GM12878 (cell line): ENCODE measurements at regions not wholly inside any gene's neighbourhood (a gene's known extent, or its start where the extent isn't known, plus 50 kb on each side); places are given as distances from the start of the nearest gene placed in this dataset.

Source experiments
- ATAC-seq: fragments of 200-7000 bp; cut with Tn5 transposase; 3 replicates; pipeline ENCODE4 v1.9.1; 2020; ENCODE audit warnings: mild to moderate bottlenecking, moderate library complexity
- BruUV-seq: library from RNA; stranded (reverse); fragments of 400-500 nt; replicated peaks from 2 replicates; lab custom pipeline; 2021; lab: Mats Ljungman, UMichigan
- CTCF ChIA-PET: fragments of 300-600 bp; sonication (Branson Sonifier 250); formaldehyde crosslinking; extraction: SDS; loops from one replicate; lab custom pipeline; 2021; ENCODE audit warnings: inconsistent platforms; lab: Yijun Ruan, JAX
- POLR2A ChIA-PET: fragments of 350-600 bp; formaldehyde crosslinking; extraction: SDS; loops from one replicate; lab custom pipeline; 2021; ENCODE audit warnings: inconsistent platforms; lab: Charles Lee
- RAD21 ChIA-PET: fragments of 300-600 bp; sonication (Branson Sonifier 250); formaldehyde crosslinking; loops from one replicate; lab custom pipeline; 2023; ENCODE audit warnings: antibody characterized with exemption; ENCODE audit not compliant: unreplicated experiment; lab: Charles Lee
- SMC1A ChIA-PET: fragments of 300-600 bp; sonication (Branson Sonifier 250); formaldehyde crosslinking; loops from one replicate; lab custom pipeline; 2023; ENCODE audit not compliant: unreplicated experiment, uncharacterized antibody; lab: Charles Lee
- DNase-seq: peaks from one replicate; pipeline ENCODE4 v3.0.0-alpha.2; 2011; ENCODE audit warnings: low read depth, low spot score
- FAIRE-seq: peaks from 3 replicates; lab custom pipeline; 2011; peaks lifted over from hg19 to GRCh38; lab: Jason Lieb, UNC
- H2AFZ ChIP-seq: 2 replicates; pipeline ENCODE4 v1.6.0; 2011; ENCODE audit warnings: low read depth, low read length, control low read depth; ENCODE audit not compliant: control insufficient read depth
- H3K27ac ChIP-seq: 2 replicates; pipeline ENCODE4 v1.5.1; 2011; ENCODE audit warnings: control low read depth; ENCODE audit not compliant: control insufficient read depth, insufficient read depth
- H3K27me3 ChIP-seq, 2 experiments: replicated peaks in 1 of 2; 2 replicates each; pipeline versions ENCODE4 v1.6.0 to v1.6.1; 2011; ENCODE audit warnings: low read length in 1 of 2; ENCODE audit not compliant: control insufficient read depth in 2 of 2, insufficient read depth in 2 of 2
- H3K36me3 ChIP-seq, 2 experiments: 2 replicates each; pipeline ENCODE4 v1.5.1; 2011; ENCODE audit warnings: low read length in 1 of 2; ENCODE audit not compliant: control insufficient read depth in 2 of 2, insufficient read depth in 2 of 2
- H3K4me1 ChIP-seq: 2 replicates; pipeline ENCODE4 v1.6.1; 2011; ENCODE audit warnings: mild to moderate bottlenecking, low read length, moderate library complexity, mixed read lengths; ENCODE audit not compliant: control insufficient read depth, insufficient read depth
- H3K4me2 ChIP-seq: 2 replicates; pipeline ENCODE4 v1.6.0; 2011; ENCODE audit warnings: control low read depth; ENCODE audit not compliant: control insufficient read depth, insufficient read depth
- H3K4me3 ChIP-seq: fragments of 200-600 bp; sonication (generic); 2 replicates; pipeline ENCODE4 v1.5.1; 2016
- H3K79me2 ChIP-seq: 2 replicates; pipeline ENCODE4 v1.6.0; 2011; ENCODE audit warnings: low read length; ENCODE audit not compliant: control insufficient read depth, insufficient read depth
- H3K9ac ChIP-seq: 2 replicates; pipeline ENCODE4 v1.8.0; 2011; ENCODE audit warnings: low read length, control low read depth, mixed read lengths; ENCODE audit not compliant: control insufficient read depth, insufficient read depth
- H3K9me3 ChIP-seq: replicated peaks from 3 replicates; pipeline ENCODE4 v1.5.1; 2011; ENCODE audit warnings: mild to moderate bottlenecking, low read length; ENCODE audit not compliant: control insufficient read depth, insufficient read depth
- H4K20me1 ChIP-seq: 2 replicates; pipeline ENCODE4 v1.6.0; 2011; ENCODE audit not compliant: control insufficient read depth, insufficient read depth
- ATF3 ChIP-seq: IDR thresholded peaks from 2 replicates; pipeline ENCODE4 v1.6.1; 2011; ENCODE audit warnings: low read depth, mild to moderate bottlenecking, low read length, moderate library complexity, borderline replicate concordance; ENCODE audit errors: extremely low read depth
- CHD2 ChIP-seq: IDR thresholded peaks from 2 replicates; pipeline ENCODE4 v1.6.1; 2011; ENCODE audit warnings: low read depth, low read length, improper control_type of control experiment, borderline replicate concordance
- GATAD2B ChIP-seq: fragments of 450-650 bp; conservative IDR thresholded peaks from 2 replicates; pipeline ENCODE4 v1.6.1; 2017; ENCODE audit warnings: low read depth, mild to moderate bottlenecking, moderate library complexity
- HCFC1 ChIP-seq: fragments of 150-350 bp; IDR thresholded peaks from 2 replicates; pipeline ENCODE4 v1.6.1; 2014; ENCODE audit warnings: low read length
- MTA2 ChIP-seq: fragments of 450-650 bp; IDR thresholded peaks from 2 replicates; pipeline ENCODE4 v1.6.1; 2016; ENCODE audit warnings: low read depth, mild to moderate bottlenecking, moderate library complexity
- NR2C1 ChIP-seq: fragments of 450-650 bp; IDR thresholded peaks from 2 replicates; pipeline ENCODE4 v1.6.1; 2017; ENCODE audit warnings: antibody characterized with exemption, mild to moderate bottlenecking, moderate library complexity
- NR2C2 ChIP-seq: IDR thresholded peaks from 2 replicates; pipeline ENCODE4 v1.6.1; 2011; ENCODE audit warnings: borderline replicate concordance, low read depth; ENCODE audit not compliant: control insufficient read depth, insufficient read length
- POLR2AphosphoS5 ChIP-seq: IDR thresholded peaks from 2 replicates; pipeline ENCODE4 v1.6.1; 2011; ENCODE audit warnings: mild to moderate bottlenecking, low read length, inconsistent platforms
- RCOR1 ChIP-seq: conservative IDR thresholded peaks from 2 replicates; pipeline ENCODE4 v1.6.1; 2012; ENCODE audit warnings: low read depth, low read length, improper control_type of control experiment
- RUNX3 ChIP-seq: IDR thresholded peaks from 2 replicates; pipeline ENCODE4 v1.6.1; 2012; ENCODE audit warnings: low read length, inconsistent platforms
- SIN3A ChIP-seq: IDR thresholded peaks from 2 replicates; pipeline ENCODE4 v1.6.1; 2012; ENCODE audit warnings: low read depth, low read length, improper control_type of control experiment
- SMARCA5 ChIP-seq: fragments of 450-650 bp; IDR thresholded peaks from 2 replicates; pipeline ENCODE4 v1.6.1; 2017; ENCODE audit warnings: mild to moderate bottlenecking
- SPI1 ChIP-seq: IDR thresholded peaks from 2 replicates; pipeline ENCODE4 v1.6.1; 2011; ENCODE audit warnings: low read depth, mild to moderate bottlenecking, low read length, moderate library complexity, borderline replicate concordance; ENCODE audit not compliant: insufficient read depth
- SUPT20H ChIP-seq: IDR thresholded peaks from 2 replicates; pipeline ENCODE4 v1.6.1; 2011; ENCODE audit warnings: low read depth, mild to moderate bottlenecking, low read length, moderate library complexity, borderline replicate concordance; ENCODE audit not compliant: control insufficient read depth
- SUZ12 ChIP-seq: fragments of 200-600 bp; sonication (generic); IDR thresholded peaks from one replicate; pipeline ENCODE4 v1.6.1; 2018; ENCODE audit warnings: antibody characterized with exemption, mild to moderate bottlenecking; ENCODE audit not compliant: unreplicated experiment
- TARDBP ChIP-seq: IDR thresholded peaks from 2 replicates; pipeline ENCODE4 v1.6.1; 2016; ENCODE audit warnings: borderline replicate concordance
- YY1 ChIP-seq: IDR thresholded peaks from 2 replicates; pipeline ENCODE4 v1.6.1; 2011; ENCODE audit warnings: low read depth, mild to moderate bottlenecking, low read length
- ZNF207 ChIP-seq: fragments of 450-650 bp; IDR thresholded peaks from 2 replicates; pipeline ENCODE4 v1.6.1; 2014; ENCODE audit warnings: antibody characterized with exemption, mild to moderate bottlenecking, borderline replicate concordance
- ZSCAN29 ChIP-seq: fragments of 450-650 bp; IDR thresholded peaks from 2 replicates; pipeline ENCODE4 v1.6.1; 2017; ENCODE audit warnings: mild to moderate bottlenecking, moderate library complexity
- WGBS: methylation state at CpG from one replicate; pipeline ENCODE4 v1.1.6; 2016; ENCODE audit warnings: low lambda C conversion rate; ENCODE audit not compliant: insufficient replicate concordance, insufficient coverage; ENCODE audit errors: missing lambda C conversion rate; 5-methylcytosine and 5-hydroxymethylcytosine counted together
- in situ Hi-C: fragments of 300-500 bp; cut with MboI; formaldehyde crosslinking; loops from 9 replicates; pipeline ENCODE4 v1.14.3; 2018; ENCODE audit warnings: mixed read lengths
- intact Hi-C: fragments of 100-400 bp; cut with micrococcal nuclease; formaldehyde crosslinking; loops from one replicate; pipeline ENCODE4 v1.14.2; 2022; ENCODE audit not compliant: unreplicated experiment

GRCh38 chr1:24981631-24982005 is 51.5 kb upstream of the RUNX3 start:
- ATAC-seq (no peak), FAIRE-seq (no peak), DNase-seq (no peak)
- Histone ChIP-seq H4K20me1 (no peaks in the 10 kb centered on the region), H3K4me1 (no peaks in the 10 kb centered on the region), H3K36me3 (no peaks in the 10 kb centered on the region), H3K9me3 (peaks cover 1% of the 10 kb centered on the region), H3K9ac (no peak overlapping the region), H3K4me2 (no peak overlapping the region), H3K27ac (no peak overlapping the region), H3K27me3 (no peaks in the 10 kb centered on the region), H2AFZ (no peak overlapping the region), H3K79me2 (no peaks in the 10 kb centered on the region), H3K4me3 (no peak overlapping the region)
- no peak for TF ChIP-seq POLR2AphosphoS5
- no peak for TF ChIP-seq RCOR1
- TF ChIP-seq MTA2, result no peak
- 57% methylated on average over 11 of the region's 11 CpGs for WGBS
- RAD21 ChIA-PET, result no interaction called here
- CTCF ChIA-PET, result interaction anchor here (0.6 kb wide), 1 partner anchor 8 kb away, joined by 3 read pairs; no protein-coding TSS in a partner anchor
- POLR2A ChIA-PET, result no interaction called here
- SMC1A ChIA-PET, result interaction anchor here (1.2 kb wide), 1 partner anchor 12 kb away, joined by 3 read pairs; no protein-coding TSS in a partner anchor
- BruUV-seq, result no TSS peak
- intact Hi-C loops (no loop called here), in situ Hi-C loops (no loop called here)

GRCh38 chr1:24980836-24981630 is 51.0 kb upstream of the RUNX3 start:
- Histone ChIP-seq H3K27ac (no peak overlapping the region), H3K4me2 (no peak overlapping the region), H3K79me2 (no peaks in the 10 kb centered on the region), H4K20me1 (no peaks in the 10 kb centered on the region), H3K9me3 (peaks cover 5% of the 10 kb centered on the region), H3K27me3 (no peaks in the 10 kb centered on the region), H2AFZ (no peak overlapping the region), H3K9ac (no peak overlapping the region), H3K4me3 (no peak overlapping the region), H3K4me1 (no peaks in the 10 kb centered on the region), H3K36me3 (no peaks in the 10 kb centered on the region)
- no peak for FAIRE-seq
- CTCF ChIA-PET, result interaction anchor here (0.5 to 0.6 kb wide), 2 partner anchors 9 to 45 kb away, joined by 3 read pairs; no protein-coding TSS in a partner anchor
- no TSS peak for BruUV-seq
- RAD21 ChIA-PET, result no interaction called here
- ATAC-seq, result no peak
- DNase-seq, result no peak
- POLR2A ChIA-PET, result no interaction called here
- intact Hi-C loops (no loop called here), in situ Hi-C loops (no loop called here)
- SMC1A ChIA-PET, result no interaction called here
- WGBS, result 68% methylated on average over 12 of the region's 13 CpGs
- TF ChIP-seq SPI1 (no peak), SUPT20H (no peak), NR2C2 (no peak), ATF3 (no peak), SIN3A (no peak), RUNX3 (no peak), GATAD2B (no peak), ZSCAN29 (no peak), TARDBP (no peak), ZNF207 (no peak), YY1 (no peak), CHD2 (no peak), HCFC1 (no peak), SUZ12 (no peak), SMARCA5 (no peak), NR2C1 (no peak)
